Gastroesophageal sphincter (tissue), 4 donors: ENCODE measurements at regions not wholly inside any gene's neighbourhood (a gene's known extent, or its start where the extent isn't known, plus 50 kb on each side); places are given as distances from the start of the nearest gene placed in this dataset.
"Not testable (repeated sequence)": the region's sequence is repeated elsewhere in the genome, so short reads cannot be mapped to it uniquely, and the experiment has no call there.

Experiments used
- ATAC-seq: fragments of 150-250 bp; one replicate; pipeline ENCODE4 v1.9.1; 2016; ENCODE audit warnings: mild to moderate bottlenecking, moderate library complexity
- H3K27ac ChIP-seq, 4 donors: fragments of 200-600 bp; sonication (generic) in 3 of 4; 1 replicate in 3 of 4; 2 replicates in 1 of 4; pipeline ENCODE4 v1.5.1; 2016 to 2019
- H3K27me3 ChIP-seq: fragments of 200-600 bp; sonication (generic); one replicate; pipeline ENCODE4 v1.5.1; 2019
- H3K36me3 ChIP-seq, 2 donors: fragments of 200-600 bp; sonication (generic); one replicate each; pipeline ENCODE4 v1.5.1; 2019; ENCODE audit warnings: control low read depth in 1 of 2
- H3K4me1 ChIP-seq, 3 donors: fragments of 200-600 bp; sonication (generic); 1 replicate in 2 of 3; 2 replicates in 1 of 3; pipeline ENCODE4 v1.5.1; 2016 to 2019; ENCODE audit warnings: control low read depth in 2 of 3
- H3K4me3 ChIP-seq, 2 donors: fragments of 200-600 bp; sonication (generic); one replicate each; pipeline ENCODE4 v1.5.1; 2019; ENCODE audit warnings: mild to moderate bottlenecking in 1 of 2, moderate library complexity in 1 of 2
- H3K9me3 ChIP-seq, 3 donors: fragments of 200-600 bp; sonication (generic); one replicate each; pipeline ENCODE4 v1.5.1; 2017 to 2019; ENCODE audit warnings: control low read depth in 2 of 3
- CTCF ChIP-seq, 4 experiments: fragments of 200-600 bp in 2 of 4; fragments of 450-650 bp in 2 of 4; sonication (generic) in 1 of 4; IDR thresholded peaks; one replicate each; pipeline ENCODE4 v1.5.1; 2017 to 2019; ENCODE audit warnings: antibody characterized with exemption in 4 of 4, mild to moderate bottlenecking in 2 of 4, moderate library complexity in 2 of 4
- EP300 ChIP-seq: sonication (generic); formaldehyde crosslinking; IDR thresholded peaks from one replicate; pipeline ENCODE4 v1.6.1; 2017; ENCODE audit warnings: antibody characterized with exemption, mild to moderate bottlenecking
- POLR2A ChIP-seq, 2 donors: fragments of 450-650 bp; IDR thresholded peaks; one replicate each; pipeline ENCODE4 v1.6.1; 2017; ENCODE audit warnings: antibody characterized with exemption in 2 of 2, mild to moderate bottlenecking in 2 of 2, moderate library complexity in 1 of 2
- POLR2AphosphoS5 ChIP-seq: sonication (generic); formaldehyde crosslinking; IDR thresholded peaks from one replicate; pipeline ENCODE4 v1.6.1; 2017; ENCODE audit warnings: antibody characterized with exemption
- WGBS, 2 donors: methylation state at CpG; one replicate each; pipeline ENCODE4 v1.1.5; 2018; ENCODE audit warnings: low coverage in 1 of 2; 5-methylcytosine and 5-hydroxymethylcytosine counted together

GRCh38 chr4:125198916-125199315 is 115.8 kb upstream of the FAT4 start:
- no peak for TF ChIP-seq EP300
- no peaks in the 10 kb centered on the region for H3K27me3 ChIP-seq
- no peak for ATAC-seq
- no peak overlapping the region for H3K27ac ChIP-seq
- 61 to 89% methylated on average over 2 of the region's 2 CpGs for WGBS, 2 donors
- H3K36me3 ChIP-seq = no peaks in the 10 kb centered on the region
- no peak overlapping the region for H3K4me3 ChIP-seq
- no peaks in the 10 kb centered on the region for H3K4me1 ChIP-seq
- H3K9me3 ChIP-seq = no peaks in the 10 kb centered on the region

- H3K27me3 ChIP-seq, H3K4me1 ChIP-seq, H3K27ac ChIP-seq, H3K4me3 ChIP-seq, H3K9me3 ChIP-seq, H3K36me3 ChIP-seq, ATAC-seq: not testable (repeated sequence)
- 100% methylated on average over 1 of the region's 30 CpGs; no CpG with 5 or more reads in 1 of the 2 donors for WGBS, 2 donors
Measured at GRCh38 chr4:125191874-125192459, 122.8 kb upstream of the FAT4 start.

GRCh38 chr4:125191232-125191631 is 123.5 kb upstream of the FAT4 start:
- H3K4me1 ChIP-seq = no peaks in the 10 kb centered on the region
- H3K27me3 ChIP-seq = no peaks in the 10 kb centered on the region
- no peak overlapping the region for H3K4me3 ChIP-seq
- H3K9me3 ChIP-seq = no peaks in the 10 kb centered on the region
- no peak for ATAC-seq
- no peaks in the 10 kb centered on the region for H3K36me3 ChIP-seq
- no peak overlapping the region for H3K27ac ChIP-seq
- WGBS, 2 donors = 83 to 96% methylated on average over 3 of the region's 3 CpGs
- no peak for TF ChIP-seq CTCF (IDR thresholded peaks at IDR 0.05)
- TF ChIP-seq POLR2A (IDR thresholded peaks at IDR 0.05) = no peak
- no peak for TF ChIP-seq EP300
- TF ChIP-seq POLR2AphosphoS5 = no peak

GRCh38 chr4:125187226-125188176 is 127.3 kb upstream of the FAT4 start:
- H3K36me3 ChIP-seq = no peaks in the 10 kb centered on the region
- WGBS, 2 donors = 70 to 81% methylated on average over 4 of the region's 4 CpGs
- H3K4me1 ChIP-seq = no peaks in the 10 kb centered on the region
- no peaks in the 10 kb centered on the region for H3K27me3 ChIP-seq
- no peak overlapping the region for H3K27ac ChIP-seq
- no peak overlapping the region for H3K4me3 ChIP-seq
- ATAC-seq = no peak
- TF ChIP-seq POLR2AphosphoS5 (no peak), POLR2A (IDR thresholded peaks at IDR 0.05) (no peak), CTCF (IDR thresholded peaks at IDR 0.05) (no peak), EP300 (no peak)
- no peaks in the 10 kb centered on the region for H3K9me3 ChIP-seq

GRCh38 chr4:125184116-125184515 is 130.6 kb upstream of the FAT4 start:
- Histone ChIP-seq H3K27ac (no peak overlapping the region), H3K4me3 (no peak overlapping the region), H3K36me3 (no peaks in the 10 kb centered on the region), H3K27me3 (no peaks in the 10 kb centered on the region), H3K4me1 (no peaks in the 10 kb centered on the region), H3K9me3 (no peaks in the 10 kb centered on the region)
- WGBS, 2 donors = 69 to 80% methylated on average over 2 to 3 of the region's 3 CpGs
- no peak for ATAC-seq
- TF ChIP-seq POLR2A (IDR thresholded peaks at IDR 0.05) (no peak), POLR2AphosphoS5 (no peak), EP300 (no peak), CTCF (IDR thresholded peaks at IDR 0.05) (no peak)

GRCh38 chr4:125181804-125182203 is 133.0 kb upstream of the FAT4 start:
- H3K4me1 ChIP-seq = no peaks in the 10 kb centered on the region
- H3K27me3 ChIP-seq = no peaks in the 10 kb centered on the region
- no peak overlapping the region for H3K27ac ChIP-seq
- no peak overlapping the region for H3K4me3 ChIP-seq
- no peak for ATAC-seq
- 87 to 100% methylated on average over 2 to 3 of the region's 3 CpGs for WGBS, 2 donors
- no peak for TF ChIP-seq EP300
- TF ChIP-seq POLR2A (IDR thresholded peaks at IDR 0.05) = no peak
- TF ChIP-seq POLR2AphosphoS5 = no peak
- TF ChIP-seq CTCF (IDR thresholded peaks at IDR 0.05) = no peak
- H3K36me3 ChIP-seq = no peaks in the 10 kb centered on the region
- H3K9me3 ChIP-seq = no peaks in the 10 kb centered on the region
